HuH-7.5 (cell line): ENCODE measurements at regions not wholly inside any gene's neighbourhood (a gene's known extent, or its start where the extent isn't known, plus 50 kb on each side); places are given as distances from the start of the nearest gene placed in this dataset.

ENCODE experiments used
- DNase-seq: peaks from one replicate; pipeline ENCODE4 v3.0.0; 2011; ENCODE audit warnings: low spot score

DNA sequence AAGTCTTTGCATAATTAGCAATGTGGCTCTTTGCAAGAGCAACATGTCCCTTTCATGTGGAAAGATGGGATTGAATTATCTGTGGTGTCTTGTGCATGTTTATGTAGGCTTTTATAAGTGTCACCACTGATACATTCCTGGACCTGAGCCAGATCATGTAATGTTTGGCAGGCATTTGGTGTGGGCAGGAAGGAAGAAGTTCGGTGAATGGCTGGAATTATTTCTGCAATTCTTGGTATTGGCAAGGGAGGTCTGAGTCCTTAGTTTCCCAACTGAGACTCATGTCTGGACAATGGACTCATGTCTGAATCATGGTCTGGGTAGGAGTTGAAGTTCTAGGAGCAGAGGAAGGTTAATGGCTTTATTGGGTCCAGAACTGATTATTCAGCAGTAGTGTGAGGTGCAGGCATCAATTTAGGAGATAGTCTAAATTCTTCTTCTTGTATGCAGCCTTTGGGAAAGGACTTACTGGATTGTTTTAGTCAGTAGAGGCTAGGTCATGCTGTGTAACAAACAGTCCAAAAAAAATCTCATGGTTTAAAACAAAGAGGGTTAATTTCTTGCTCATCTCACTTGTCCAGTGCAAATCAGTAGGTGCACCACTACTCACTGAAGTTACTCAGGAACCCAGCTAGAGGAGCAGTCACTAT lies 186.5 kb upstream of the LHX5 start:
- no peak for DNase-seq

- no peak for DNase-seq
Observed at GRCh38 chr12:113655919-113656318, 184.2 kb upstream of the LHX5 start.

- no peak for DNase-seq
Observed at GRCh38 chr12:113655479-113655878, 183.8 kb upstream of the LHX5 start.

GRCh38 chr12:113651662-113652061 lies 180.0 kb upstream of the LHX5 start:
- DNase-seq = no peak

DNA sequence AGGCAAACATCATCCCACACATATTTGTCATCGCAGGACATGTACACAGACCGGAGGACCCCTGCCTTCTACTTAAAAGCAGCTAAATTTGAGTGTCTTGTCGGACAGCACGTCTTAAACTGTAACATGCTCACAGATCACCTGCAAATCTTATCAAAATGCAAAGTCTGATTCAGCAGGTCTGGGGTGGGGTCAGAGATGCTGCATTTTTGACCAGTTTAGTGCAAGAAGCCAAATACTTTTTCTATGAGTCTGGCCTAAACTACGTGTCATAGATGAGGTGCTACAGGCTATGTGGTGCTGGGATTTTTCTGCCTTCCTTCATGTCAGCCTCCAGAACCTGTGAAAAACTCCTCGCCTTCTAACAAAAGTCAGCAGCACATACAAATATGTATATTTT lies 178.8 kb upstream of the LHX5 start:
- DNase-seq = no peak

DNA sequence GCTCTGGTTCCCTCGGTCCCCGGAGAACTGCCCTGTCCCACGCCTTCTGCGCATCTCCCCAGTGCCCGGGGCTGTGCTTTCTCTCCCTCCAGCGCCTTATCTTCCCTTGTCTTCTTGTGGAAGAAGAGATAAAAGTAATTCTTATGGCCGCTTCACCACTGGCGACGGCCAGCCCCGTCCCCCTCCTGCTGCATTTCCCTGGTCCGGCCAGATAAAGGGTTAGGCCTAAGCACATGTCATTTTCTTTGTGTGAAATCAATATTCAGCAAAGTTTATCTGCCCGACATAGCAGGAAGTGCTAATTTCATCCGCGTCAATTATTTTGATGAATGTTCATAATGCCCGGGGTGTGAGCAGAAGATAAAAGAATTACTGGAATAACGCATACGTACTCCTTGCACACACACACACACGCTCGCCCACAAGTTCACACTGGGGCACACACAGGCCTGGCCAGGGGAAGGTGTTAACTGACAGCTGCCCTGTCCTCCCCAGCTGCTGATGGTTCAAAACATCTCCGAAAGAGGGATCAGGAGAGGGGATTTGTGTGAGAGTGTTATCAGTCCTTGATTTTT lies 177.7 kb upstream of the LHX5 start:
- no peak for DNase-seq

- no peak for DNase-seq
Observed at GRCh38 chr12:113647048-113647447, 175.4 kb upstream of the LHX5 start.

GRCh38 chr12:113645603-113646002 lies 173.9 kb upstream of the LHX5 start:
- no peak for DNase-seq

DNA sequence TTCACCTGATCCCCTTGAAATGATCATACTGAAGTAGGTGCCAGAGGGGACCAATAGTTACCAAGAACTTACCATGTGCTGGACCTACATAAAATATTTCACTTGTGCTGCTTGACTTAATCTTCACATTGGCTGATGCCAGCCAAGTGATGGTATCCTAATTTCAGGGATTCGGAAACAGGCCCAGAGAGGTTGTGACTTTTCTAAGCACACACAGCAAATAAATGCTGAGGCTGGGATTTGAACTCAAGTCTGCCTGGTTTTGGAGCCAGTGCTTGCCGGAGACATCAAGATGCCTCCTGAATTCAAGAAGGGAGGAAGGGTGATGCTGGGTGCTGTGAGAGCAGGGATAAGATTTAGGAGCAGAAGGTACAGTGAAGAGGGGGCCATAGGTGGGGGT lies 173.5 kb upstream of the LHX5 start:
- no peak for DNase-seq

DNA sequence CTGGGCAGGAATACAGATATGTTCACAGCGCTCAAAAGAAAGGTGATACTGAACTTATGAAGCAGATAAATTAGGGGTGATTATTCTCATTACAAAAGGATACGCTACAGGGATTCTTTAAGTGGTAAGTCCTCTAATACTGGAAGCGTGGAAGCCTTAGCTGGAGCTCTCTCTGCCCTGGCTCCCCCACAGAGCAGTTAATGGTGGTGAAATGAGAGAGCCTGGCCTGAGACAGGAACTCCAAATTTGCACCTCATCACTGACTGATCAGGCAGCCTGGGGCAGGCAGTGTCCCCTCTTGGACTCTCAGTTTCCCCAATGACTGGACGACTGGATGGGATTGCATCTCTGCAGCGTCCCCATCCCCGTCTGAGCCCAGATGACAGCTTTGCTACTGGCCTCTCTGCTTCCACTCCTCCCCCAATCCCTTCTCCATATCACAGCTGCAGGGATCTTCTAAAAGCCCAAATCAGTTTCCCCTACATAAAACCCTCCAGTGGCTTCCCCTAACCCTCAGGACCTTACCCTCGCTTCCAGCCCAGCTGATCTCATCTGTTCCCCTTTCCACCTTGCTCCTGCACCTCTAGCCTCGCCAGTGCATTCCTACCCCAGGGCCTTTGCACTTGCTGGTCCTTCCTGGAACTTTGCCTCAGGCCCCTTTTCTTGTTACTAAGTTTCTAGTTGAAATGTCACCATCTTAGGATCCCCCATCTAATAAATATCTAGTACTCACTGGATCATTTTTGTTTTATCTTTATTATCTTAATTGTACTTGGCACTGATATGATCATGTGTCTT lies 171.7 kb upstream of the LHX5 start:
- no peak for DNase-seq

GRCh38 chr12:113642672-113643071 lies 171.0 kb upstream of the LHX5 start:
- no peak for DNase-seq

DNA sequence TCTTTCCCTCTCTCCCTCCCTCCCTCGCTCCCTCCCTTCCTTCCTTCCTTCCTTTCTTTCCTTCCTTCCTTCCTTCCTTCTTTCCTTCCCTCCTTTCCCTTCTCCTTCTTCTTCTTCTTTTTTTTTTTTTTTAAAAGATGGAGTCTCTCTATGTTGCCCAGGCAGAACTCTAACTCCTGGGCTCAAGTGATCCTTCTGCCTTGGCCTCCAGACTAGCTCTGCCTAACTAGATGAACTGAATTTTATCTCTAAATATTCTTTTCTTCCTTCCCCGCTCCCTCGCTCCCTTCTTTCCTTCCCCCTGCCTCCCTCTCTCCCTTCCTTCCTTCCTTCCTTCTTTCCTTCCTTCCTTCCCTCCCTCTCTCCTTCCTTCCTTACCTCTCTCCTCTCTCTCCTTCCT lies 170.5 kb upstream of the LHX5 start:
- no peak for DNase-seq

- no peak for DNase-seq
Observed at GRCh38 chr12:113641426-113642030, 169.9 kb upstream of the LHX5 start.

DNA sequence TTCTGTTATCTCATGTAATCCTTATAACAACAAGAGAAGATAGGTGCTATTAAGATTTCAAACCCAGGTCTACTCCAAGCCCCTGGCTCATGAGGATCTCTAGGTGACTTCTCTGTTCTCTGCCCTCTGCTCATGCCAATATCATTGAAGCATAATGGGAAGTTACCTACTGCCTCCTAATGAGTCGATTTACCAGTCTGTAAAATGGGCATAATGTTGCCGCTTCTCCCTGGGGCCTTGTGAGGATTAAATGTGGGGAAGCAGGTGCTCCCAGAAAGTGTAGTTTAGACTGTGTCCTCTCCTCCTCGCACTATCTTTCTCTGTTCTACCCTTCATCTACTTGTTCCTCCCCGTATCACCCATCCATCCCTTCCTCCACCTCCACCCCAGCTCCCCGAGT lies 169.2 kb upstream of the LHX5 start:
- DNase-seq = no peak

- DNase-seq = no peak
Observed at GRCh38 chr12:113639474-113639873, 167.8 kb upstream of the LHX5 start.

DNA sequence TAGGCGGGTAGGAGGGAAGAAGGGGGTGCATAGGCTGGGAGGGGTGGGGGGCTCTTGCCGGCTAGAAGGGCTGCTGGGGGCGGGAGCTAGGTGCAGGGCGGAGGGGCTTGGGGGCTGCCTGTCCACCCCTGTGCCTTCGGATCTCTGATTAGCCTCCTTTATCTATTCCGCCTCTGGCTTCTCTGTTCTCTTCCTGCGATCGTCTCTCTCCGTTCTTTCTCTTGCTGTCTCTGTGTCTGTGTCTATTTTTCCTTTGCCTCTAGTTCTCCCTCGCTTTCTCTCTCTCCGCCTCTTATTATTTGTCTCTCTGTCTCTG lies 166.7 kb upstream of the LHX5 start:
- DNase-seq = no peak

DNA sequence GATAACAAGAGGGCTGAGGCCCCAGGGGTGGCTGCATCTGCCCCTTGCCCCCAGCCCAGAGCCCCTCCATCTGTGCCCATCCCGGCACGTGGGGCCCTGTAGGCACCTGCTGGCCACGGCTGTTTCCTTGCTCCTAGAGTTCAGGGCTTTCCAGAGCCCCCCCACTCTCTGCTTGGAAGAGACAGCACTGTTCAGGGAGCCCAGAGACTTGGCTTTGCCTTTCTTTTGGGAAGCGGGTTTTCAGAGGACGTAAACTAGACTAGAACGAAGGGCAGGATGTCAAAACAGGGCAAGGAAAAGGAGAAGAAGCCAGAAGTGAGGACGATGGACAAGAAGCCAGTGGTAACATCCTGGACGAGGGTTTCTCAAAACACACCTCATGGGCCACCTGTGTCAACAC lies 163.3 kb upstream of the LHX5 start:
- no peak for DNase-seq

GRCh38 chr12:113634474-113634873 lies 162.8 kb upstream of the LHX5 start:
- DNase-seq = no peak

DNA sequence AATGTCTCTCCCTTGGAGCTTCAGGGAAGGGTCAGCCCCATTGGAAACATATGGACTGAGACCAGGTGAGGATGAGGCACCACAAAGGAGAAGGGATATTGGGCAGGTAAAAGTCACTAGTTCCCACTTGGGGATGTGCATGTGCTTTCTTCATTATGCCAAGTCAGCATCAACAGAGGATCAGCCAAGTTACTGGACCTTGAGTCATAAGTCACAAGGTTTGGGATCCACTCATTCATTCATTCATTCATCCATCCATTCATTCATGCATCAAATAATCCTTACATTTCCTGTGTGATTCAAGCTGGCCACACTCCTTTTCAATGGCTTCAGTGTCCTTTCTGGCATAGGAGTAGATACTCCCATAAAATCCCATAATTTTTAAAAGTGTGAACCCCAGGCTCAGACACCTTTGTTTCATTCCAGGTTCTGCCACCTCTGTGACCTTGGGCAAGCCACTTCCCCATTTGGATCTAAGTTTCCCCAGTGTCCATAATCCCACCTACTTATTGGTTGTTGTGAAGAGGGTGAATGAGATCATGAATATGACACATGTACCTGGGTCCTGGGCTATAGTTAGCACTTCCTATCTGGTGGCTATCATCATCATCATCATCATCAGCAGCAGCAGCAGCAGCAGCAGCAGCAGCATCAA lies 162.1 kb upstream of the LHX5 start:
- no peak for DNase-seq

GRCh38 chr12:113630625-113631024 lies 159.0 kb upstream of the LHX5 start:
- no peak for DNase-seq

DNA sequence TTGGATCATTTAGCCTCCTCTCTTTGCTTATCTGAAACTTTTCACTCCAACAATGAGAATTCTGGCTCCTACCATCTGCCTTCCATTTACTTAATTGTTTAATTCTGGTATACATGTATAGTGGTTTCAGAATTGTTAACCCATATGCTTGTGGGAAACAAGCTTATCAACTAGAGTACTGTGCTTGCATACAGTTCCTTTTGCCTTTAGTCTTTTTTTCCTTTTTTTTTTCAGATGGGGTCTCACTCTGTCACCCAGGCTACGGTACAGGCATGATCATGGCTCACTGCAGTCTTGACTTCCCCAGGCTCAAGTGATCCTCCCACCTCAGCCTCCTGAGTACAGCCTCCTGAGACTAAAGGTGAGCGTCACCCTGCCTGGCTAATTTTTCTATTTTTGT lies 153.8 kb upstream of the LHX5 start:
- no peak for DNase-seq

DNA sequence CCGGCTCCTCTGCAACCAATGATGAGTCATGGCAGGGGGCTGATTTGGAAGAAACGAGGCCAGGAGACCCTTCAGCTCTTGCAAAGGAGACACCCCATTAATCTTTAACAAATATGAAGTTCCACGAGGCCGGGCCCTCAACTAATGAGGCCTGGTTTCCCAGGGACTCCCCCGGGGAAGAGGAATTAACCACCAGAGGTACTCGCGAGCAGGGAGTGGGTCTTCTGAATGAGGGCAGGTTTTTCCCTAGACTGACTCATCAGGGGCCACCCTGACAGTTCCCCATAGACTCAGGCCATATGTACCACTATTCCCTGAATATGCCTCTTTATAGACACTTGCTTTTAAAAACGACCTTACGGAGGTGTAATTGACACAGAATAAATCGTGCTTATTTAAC lies 150.7 kb upstream of the LHX5 start:
- no peak for DNase-seq

- no peak for DNase-seq
Observed at GRCh38 chr12:113620437-113620976, 148.8 kb upstream of the LHX5 start.
